Occipital lobe (tissue), 1 donor: ENCODE measurements at regions not wholly inside any gene's neighbourhood (a gene's known extent, or its start where the extent isn't known, plus 50 kb on each side); places are given as distances from the start of the nearest gene placed in this dataset.
A peak's percentile ranks its signal among the peaks of the same experiment; 100 is the strongest.
"Not testable (repeated sequence)": the region's sequence is repeated elsewhere in the genome, so short reads cannot be mapped to it uniquely, and the experiment has no call there.

Experiments used
- DNase-seq: peaks from one replicate; lab custom pipeline; 2025; lab: John Stamatoyannopoulos, UW

DNA sequence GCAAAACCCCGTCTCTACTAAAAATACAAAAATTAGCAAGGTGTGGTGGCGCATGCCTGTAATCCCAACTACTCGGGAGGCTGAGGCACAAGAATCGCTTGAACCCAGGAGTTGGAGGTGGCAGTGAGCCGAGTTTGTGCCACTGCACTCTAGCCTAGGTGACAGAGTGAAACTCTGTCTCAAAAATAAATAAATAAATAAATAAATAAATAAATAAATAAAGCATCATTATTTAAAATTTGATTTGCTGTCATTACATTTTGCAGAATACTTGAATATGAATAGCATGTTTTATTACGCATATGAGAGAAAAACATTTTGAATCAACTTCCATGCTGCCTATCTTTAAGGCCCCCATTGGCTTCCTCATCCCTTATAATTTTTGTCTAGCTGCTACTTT, 53.4 kb upstream of the MED14 start:
- DNase-seq, result not testable (repeated sequence)

DNA sequence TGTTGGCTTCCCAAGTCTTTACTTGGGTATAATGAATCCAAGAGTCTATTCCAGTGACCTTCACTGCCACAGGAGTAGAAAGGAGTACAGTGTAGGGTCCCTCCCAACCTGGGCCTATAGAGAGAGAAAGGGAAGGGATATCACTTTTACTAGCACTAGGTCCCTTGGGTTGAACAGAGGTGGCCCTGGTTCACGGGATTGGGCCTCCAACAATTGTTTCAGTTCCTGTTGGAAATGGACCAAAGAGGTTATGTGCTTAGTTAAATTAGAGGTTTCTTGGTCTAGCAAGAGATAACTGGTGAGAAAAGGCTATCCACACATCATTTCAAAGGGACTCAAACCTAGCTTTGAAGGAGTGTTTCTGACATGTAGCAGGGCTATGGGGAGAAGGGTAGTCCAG, 57.1 kb upstream of the MED14 start:
- DNase-seq, result no peak

DNA sequence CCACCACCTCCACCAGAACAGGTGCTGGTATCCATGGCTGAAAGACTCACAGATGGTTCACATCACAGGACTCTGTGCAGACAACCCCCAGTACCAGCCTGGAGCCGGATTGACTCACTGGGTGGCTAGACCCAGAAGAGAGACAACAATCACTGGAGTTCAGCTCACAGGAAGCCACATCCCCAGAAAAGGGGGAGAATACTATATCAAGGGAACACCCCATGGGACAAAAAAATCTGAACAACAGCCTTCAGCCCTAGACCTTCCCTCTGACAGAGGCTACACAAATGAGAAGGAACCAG, 59.4 kb upstream of the MED14 start:
- not testable (repeated sequence) for DNase-seq

DNA sequence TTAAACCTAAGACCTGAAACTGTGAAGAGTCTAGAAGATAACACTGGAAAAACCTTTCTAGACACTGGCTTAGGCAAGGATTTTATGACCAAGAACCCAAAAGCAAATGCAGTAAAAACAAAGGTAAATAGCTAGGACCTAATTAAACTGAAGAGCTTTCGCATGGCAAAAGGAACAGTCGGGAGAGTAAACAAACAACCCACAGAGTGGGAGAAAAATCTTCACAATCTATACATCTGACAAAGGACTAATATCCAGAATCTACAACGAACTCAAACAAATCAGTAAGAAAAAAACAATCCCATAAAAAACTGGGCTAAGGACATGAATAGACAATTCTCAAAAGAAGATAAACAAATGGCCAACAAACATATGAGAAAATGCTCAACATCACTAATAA, 64.4 kb upstream of the MED14 start:
- DNase-seq, result not testable (repeated sequence)

DNA sequence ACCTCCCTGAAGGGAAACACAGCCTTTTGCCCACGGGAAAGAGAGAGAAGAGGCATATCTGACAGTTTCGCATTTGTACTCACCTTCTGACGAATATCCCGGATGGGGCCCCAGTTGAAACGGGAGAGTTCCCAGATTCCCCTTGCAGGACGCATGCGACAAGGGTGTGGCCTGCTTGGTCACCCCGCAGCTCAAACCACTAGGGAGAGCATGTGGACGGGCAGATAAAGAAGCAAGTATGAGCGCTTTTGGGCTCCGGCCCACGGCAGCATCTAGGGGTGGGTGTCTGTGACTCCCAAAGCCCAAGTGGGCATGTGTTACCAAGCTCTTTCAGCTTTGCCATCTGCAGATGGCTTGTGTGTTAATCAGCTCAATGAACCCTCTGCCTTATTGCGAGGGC, 70.1 kb upstream of the MED14 start:
- no peak for DNase-seq

DNA sequence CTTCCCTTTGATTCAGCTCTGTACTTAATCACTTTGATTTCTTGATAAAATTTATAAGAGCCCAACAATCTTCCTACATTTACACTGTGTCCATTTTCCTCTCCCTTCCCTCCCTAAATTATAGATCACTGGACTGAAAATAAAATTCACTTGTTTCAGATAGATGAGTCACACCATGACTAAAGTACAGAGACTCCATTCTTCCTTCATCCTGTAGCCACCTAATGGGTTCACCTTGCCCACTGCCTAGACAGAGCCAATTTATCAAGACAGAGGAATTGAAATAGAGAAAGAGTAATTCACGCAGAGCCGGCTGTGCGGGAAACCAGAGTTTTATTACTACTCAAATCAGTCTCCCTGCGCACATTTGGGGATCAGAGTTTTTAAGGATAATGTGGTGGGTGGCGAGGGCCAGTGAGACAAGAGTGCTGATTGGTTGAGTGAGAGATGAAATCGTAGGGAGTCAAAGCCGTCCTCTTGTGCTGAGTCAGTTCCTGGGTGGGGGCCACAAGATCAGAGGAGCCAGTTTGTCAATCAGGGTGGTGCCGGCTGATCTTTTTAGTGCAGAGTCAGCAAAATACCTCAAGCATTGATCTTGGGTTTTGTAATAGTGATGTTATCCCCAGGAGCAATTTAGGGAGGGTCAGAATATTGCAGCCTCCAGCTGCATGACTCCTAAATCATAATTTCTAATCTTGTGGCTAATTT, 71.3 kb upstream of the MED14 start:
- DNase-seq, result no peak

DNA sequence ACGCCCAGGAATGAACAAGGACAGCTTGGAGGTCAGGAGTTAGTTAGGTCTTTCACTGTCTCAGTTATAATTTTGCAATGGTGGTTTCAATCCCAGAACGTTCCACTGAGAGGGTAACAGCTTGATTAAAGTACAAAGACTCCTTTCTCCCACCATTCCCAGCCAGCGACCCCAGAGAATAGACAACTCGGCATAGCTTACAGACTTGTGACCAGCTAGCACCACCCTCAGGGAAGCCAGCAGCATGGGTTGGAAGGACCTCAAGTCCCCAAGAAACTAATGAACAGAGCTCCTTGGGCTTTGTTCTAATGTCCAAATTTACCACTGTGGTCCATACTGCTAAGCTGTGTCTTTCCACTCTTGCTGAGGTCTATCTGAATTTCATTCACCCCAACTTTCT, 72.0 kb upstream of the MED14 start:
- DNase-seq, result no peak

DNA sequence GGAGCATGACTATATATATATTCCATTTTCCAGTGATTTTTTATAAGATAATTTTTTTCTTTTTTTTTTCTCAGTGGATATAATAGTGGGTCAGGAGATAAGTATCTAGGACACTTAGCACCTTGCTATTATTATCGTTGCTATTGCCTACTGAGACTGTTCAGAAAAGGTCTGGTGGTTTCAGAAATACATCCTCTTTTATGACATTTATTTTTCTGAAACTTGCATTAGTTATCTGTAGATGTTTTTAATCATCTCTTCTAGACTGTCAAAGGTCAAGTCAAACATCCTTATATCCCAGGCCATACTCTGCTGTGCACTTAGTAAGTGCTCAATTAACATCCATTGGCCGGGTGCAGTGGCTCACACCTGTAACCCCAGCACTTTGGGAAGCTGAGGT, 72.9 kb upstream of the MED14 start:
- DNase-seq, result no peak

DNA sequence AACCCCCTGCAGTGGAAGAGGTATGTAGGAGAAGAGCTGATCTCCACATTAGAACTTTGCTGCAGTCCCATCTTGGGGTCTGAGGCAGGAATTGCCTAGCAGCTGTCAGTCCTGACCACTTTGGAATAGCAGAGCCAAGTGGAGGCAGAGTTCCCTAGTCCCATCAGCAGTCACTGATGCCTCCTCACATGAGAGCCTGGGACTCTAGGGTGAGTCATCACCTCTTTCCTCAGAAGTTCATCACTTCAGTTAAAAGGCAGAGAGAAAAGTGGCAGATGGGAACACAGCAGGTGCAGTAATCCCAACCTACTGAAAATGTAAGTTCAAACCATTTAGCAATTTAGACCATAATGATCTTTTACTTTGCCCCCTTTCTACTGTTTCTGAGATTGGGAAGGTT, 73.9 kb upstream of the MED14 start:
- DNase-seq, result no peak

DNA sequence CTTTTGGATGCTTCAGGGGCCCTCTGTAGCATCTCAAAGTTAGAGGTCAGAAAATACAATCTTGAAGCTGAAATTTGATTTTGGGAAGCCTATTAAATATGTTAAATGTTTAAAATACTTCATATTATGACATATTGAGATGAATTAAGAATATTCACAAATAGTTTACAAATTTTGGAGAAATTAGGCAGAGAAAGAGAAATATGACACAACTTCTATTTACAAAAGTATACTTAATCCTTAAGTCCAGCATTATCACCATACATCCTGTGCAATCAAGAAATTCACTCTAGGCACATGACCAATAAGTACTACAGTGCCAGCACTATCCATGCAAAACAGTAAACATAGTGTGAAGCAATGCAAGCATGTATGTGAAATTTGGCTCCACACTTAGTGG, 79.7 kb upstream of the MED14 start:
- DNase-seq, result not testable (repeated sequence)

DNA sequence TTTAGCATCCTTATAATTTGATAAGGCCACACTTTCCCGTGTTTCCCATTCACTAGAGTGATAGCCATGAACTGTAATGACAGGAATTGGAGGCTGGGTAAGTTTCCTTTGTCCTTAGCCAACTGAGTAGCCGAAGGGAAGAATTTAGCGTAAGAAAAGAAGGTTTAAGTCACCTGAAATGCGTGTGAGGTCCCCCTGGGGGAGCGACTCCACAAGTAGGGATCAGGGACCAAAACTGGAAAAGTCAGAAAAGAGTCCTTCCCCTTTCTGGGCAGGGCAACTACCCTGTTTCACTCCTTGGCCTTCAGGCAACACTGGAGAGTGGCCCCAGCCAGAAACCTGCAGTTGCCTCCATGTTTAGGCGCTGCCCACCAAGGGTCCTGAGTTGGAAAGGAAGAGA, 81.6 kb upstream of the MED14 start:
- DNase-seq, result no peak

DNA sequence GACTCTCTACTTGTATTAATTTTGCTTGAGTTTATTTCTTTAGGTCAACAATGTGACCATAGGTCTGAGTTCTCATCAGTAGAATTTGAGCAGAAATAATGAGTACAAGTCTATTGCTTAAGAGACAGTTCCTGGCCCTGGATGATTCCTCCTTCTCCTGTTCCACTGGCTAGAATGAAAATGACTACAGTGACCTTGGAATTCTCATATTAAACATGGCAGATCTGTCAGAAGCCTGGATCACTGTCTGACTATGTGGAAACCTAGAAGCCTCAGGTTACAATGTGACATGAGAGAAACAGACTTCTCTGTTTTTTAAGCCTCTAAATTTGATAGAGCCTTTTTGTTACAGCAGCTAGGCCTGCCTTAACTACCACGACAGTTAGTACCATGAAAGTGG, 82.9 kb upstream of the MED14 start:
- DNase-seq, result no peak

DNA sequence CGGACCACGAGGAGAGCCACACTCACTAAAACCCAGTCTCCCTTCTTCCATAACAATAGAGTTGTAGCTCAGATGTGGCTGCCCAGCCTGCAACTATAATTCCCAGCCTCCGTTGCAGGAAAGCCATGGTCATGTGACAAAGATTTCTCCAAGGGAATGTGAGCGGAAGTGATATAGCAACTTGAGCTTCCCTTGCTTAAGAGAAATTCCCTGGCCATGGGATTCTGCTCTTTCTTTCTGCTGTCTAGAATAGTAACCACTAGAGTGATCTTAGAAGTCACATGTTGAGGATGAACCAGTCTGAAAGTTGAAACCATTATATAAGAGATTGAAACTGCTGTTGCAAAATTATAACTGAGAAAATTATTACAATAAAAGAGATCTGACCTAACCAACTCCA, 86.4 kb upstream of the MED14 start:
- DNase-seq, result no peak

DNA sequence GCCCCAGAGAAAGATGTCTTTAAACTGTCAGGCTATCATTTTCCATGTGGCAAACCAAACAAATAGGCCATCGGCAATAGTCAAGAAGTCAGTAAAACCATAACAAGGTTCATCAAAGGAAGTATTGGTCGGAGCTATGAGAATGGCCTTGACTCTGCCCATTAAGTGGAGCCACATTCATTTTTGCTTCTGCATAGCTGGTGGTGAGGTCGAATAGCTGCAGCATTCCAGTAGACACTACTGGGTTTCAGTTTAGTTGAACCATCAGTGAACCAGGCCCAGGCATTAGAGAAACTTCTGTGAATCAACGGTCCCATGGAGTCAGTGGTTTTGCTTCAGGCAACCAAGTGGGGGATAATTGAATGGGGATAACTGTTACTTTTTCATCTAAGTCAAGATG, 92.0 kb upstream of the MED14 start:
- DNase-seq, result no peak

DNA sequence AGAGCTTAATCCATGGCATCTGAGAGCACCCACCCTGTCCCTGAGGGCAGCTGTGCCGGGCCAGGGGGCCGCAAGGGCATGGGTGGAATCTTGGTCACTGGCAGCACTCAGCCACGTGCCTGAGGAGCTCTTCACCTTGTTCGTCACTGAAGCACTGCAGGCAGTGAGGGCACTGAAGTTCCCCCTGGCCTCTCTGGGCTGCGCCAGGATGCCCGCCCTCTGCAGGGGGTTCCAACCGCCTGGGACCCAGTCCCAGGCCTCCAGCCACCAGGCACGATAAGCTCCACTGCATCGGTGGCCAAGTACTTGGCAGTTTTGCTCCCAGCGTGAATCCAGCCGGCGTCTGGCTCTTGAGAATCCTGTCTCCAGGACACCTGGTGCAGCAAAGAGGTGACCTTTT, 96.4 kb upstream of the MED14 start:
- DNase-seq, result no peak

DNA sequence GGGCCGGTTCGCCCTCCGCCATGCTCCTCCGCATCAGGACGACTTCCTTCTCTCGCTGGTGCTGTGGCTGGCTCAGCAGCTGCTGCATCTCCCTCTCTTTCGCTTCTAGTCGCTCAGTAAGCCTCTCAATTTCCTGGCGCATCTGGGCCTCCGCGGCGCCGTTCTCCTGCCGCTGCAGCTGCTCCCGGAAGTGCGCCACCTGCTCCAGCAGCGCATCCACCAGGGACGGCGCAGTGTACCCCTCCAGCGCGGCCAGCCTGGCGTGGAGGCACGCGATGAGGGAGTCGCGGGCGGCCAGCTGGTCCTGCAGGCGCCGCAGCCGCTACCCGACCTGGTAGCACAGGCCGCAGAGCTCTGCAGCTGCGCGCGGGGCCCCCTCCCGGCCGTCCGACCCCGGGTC, 97.4 kb upstream of the MED14 start:
- DNase-seq, result no peak

DNA sequence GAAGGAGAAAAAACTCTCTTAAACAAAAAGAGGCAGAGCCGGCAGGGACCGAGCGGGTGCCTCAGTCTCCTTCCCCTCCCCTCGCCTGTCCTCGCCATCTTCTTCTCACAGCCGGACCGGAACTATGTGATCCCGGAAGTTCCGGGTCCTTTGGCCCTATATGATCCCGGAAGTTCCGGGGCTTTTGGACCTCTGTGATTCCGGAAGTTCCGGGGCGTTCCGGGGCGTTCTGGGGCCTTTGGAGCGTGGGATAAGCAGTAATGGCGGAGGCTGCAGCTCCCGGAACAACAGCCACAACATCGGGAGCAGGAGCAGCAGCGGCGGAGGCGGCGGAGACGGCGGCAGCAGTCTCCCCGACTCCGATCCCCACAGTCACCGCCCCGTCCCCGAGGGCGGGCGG, 98.9 kb upstream of the MED14 start:
- DNase-seq, result no peak

DNA sequence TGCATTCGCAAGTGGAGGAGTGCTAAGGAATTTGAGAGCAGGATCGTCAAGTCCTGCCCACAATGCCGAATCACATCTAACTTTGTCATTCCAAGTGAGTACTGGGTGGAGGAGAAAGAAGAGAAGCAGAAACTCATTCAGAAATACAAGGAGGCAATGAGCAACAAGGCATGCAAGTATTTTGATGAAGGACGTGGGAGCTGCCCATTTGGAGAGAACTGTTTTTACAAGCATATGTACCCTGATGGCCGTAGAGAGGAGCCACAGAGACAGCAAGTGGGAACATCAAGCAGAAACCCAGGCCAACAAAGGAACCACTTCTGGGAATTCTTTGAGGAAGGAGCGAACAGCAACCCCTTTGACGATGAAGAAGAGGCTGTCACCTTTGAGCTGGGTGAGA, 100.2 kb upstream of the MED14 start:
- peak; percentile 5 for DNase-seq

DNA sequence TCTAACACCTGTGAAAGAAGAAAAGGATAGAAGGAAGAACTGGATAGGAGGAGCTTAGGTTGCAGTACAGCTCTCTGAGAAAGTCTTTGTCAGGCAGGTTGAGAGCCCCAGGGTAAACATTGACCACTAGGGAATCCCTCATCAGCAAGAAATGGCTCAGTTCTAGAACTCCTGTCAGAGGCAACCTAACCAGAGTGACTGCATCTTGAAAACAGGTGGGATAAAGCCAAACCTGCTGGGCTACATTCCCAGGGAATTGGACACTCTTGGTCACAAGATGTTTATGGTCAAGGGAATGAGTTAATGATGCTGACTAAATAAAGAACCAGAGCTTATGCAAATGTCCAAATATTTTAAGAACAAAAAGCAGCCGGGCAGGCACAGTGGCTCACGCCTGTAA, 108.3 kb upstream of the MED14 start:
- DNase-seq, result no peak

DNA sequence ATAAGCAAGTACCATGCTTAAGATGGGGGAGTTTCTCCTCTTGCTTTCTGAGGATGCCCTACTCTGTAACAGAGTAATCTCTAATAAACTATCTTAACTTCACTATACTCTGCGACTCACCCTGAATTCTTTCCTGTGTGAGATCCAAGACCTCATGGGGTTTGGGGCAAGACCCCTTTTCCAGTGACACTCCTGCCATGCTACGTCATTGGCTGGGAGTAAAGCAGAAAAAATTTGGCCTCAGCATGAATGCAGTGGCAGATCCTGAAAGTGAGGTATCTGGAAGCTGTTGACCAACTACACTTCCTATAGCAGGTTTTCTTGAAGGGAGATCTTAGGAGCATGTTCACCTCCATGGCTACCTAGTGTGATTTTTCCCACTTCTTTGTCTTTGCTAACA, 109.1 kb upstream of the MED14 start:
- DNase-seq, result no peak

DNA sequence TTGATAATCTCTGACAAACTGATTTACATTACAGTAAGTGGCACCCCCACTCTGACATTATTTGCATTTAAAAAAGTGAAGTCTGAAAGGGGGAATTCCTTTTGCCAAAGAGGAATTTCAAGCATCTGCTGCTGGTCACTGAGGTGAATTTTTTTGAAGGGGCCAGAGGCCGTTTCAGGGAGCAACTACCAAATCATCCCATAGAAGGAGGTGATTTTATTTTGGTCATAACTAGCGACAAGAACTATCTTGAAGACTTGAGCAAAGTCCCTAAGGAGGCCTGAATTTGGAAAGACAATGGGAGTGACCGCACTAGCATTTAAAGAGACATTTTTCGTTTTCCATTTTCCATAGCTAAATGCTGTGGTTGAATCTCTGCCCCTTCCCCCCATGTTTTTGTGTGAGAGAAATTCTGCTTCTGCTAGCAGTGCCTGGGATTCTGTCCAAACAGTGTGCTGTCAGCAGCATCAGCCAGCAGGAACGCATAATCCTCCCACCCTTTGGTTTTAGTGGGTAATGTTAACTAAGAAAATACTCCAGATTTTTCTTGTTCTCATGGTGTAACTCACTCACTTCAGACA, 110.1 kb upstream of the MED14 start:
- DNase-seq, result no peak

DNA sequence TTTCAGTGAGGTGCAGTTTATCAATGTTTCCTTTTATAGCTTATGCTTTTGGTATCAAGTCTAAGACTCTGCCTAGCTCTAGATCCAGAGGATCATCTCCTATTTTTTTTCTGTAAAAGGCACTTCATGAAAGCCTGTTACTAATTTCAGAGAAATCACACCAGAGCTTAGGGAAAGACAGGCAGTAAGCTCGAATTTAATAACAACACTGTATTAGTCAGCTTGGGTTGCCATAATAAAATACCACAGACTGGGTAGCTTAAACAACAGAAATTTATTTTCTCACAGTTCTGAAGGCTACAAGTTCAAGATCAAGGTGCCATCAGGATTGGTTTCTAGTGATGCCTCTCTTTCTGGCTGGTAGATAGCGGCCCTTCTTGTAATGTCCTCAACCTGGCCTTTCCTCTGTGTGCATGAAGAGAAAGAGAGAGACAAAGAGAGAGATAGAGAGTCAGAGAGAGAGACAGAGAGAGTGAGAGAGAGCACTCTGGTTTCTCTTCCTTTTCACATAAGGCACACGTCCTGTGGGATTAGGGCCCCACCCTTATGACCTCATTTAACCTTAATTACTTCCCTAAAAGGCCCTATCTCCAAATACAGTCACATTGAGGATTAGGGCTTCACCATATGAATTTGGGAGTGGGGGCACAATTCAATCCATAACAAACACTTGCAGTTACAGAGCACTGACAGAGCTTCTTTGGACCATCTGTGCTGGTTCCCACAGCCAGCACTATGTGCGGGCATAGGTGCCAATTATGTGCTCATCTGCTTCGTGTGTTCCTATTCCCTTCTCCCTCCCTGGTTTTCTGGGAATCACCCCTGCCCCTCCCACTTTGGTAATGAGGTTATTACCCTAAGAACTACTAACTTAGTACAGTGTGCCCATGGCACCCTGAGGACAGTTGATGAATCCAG, 114.8 kb upstream of the MED14 start:
- no peak for DNase-seq

DNA sequence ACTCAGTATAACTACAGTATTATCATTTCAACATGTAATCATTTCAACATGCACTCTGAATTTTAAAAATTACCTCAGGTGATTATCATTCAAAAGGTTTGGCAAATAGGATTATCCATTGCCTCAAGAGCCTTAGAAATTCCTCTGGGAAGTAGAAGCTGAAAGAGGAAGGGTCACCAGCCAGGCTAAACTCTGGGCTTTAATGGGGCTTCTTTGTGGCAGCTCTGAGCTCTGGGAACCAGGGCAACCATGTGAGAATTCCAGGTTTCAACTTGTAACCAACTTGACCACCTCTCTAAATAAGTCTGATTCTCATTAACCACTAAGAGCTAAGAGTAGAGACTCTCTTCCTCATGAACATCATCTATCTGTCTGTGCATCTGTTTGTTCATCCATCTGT, 117.2 kb upstream of the MED14 start:
- no peak for DNase-seq
